AG09309 (cell line): ENCODE measurements at regions not wholly inside any gene's neighbourhood (a gene's known extent, or its start where the extent isn't known, plus 50 kb on each side); places are given as distances from the start of the nearest gene placed in this dataset.

Source experiments
- DNase-seq: peaks from one replicate; pipeline ENCODE4 v3.0.0-alpha.2; 2010; ENCODE audit warnings: low read depth
- H3K4me3 ChIP-seq: 2 replicates; pipeline ENCODE4 v1.5.1; 2011; ENCODE audit warnings: mild to moderate bottlenecking, low read depth, low read length, moderate library complexity; ENCODE audit not compliant: control insufficient read depth
- TF ChIP-seq, protein P1 (sequence below): IDR thresholded peaks from 2 replicates; pipeline ENCODE4 v1.5.1; 2011; ENCODE audit warnings: mild to moderate bottlenecking, low read depth, low read length, inconsistent platforms; ENCODE audit not compliant: insufficient read depth, control insufficient read depth; ENCODE audit errors: missing control alignments

DNA sequence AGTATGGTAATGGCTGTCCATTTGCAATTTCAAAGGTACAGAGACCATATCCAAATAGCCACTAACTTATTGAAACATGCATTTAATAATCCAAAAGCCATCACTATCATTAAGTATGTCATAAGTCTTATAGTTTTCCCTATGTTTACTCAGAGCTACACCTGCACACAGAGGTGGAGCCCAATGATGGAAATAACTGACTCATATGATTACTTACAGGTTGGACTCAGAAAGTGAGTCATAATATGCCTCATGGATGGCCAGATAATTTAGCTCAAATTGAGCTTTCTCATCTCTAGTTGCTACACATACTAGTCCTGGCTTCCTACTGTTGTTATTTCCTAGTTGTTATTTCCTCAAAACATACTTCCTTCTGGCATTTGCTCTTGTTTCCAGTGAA lies 104.4 kb upstream of the KHDRBS2 start:
- H3K4me3 ChIP-seq: no peak overlapping the region
- TF ChIP-seq, protein P1, sequence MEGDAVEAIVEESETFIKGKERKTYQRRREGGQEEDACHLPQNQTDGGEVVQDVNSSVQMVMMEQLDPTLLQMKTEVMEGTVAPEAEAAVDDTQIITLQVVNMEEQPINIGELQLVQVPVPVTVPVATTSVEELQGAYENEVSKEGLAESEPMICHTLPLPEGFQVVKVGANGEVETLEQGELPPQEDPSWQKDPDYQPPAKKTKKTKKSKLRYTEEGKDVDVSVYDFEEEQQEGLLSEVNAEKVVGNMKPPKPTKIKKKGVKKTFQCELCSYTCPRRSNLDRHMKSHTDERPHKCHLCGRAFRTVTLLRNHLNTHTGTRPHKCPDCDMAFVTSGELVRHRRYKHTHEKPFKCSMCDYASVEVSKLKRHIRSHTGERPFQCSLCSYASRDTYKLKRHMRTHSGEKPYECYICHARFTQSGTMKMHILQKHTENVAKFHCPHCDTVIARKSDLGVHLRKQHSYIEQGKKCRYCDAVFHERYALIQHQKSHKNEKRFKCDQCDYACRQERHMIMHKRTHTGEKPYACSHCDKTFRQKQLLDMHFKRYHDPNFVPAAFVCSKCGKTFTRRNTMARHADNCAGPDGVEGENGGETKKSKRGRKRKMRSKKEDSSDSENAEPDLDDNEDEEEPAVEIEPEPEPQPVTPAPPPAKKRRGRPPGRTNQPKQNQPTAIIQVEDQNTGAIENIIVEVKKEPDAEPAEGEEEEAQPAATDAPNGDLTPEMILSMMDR: no peak
- DNase-seq: no peak

DNA sequence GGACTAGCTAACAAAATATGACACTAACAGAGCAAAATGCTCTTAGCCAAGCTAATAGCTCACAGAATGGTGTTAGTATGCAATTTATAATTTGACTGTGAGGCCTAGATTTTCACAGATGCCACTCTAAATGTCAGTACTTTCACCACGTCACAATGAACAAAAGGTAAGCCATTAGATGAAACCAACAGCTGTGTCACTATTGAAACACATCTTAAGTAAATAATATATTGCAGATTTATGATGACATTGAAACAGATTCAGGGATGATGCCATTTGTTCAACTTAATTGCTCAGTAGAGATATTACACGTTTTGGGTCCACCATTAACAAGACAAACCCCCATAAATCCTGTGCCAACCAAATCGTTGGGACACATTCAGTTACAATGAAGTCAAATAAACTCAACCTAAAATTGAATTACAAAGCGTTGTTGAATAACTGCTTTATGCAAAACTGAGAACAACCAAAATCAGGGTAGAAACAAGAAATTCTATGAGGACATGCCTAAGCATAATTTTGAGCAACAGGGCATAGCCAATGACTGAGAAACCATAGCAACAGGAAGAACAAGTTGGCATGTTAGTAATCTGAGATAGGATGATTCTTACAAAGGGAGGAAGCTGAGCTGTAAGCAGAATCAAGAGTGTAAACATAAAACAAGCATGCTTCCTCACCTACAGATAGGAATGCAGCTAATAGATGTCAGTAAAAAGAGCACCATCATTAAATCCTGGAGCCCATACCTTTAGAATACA lies 85.6 kb upstream of the KHDRBS2 start:
- TF ChIP-seq, protein P1: no peak
- no peak overlapping the region for H3K4me3 ChIP-seq
- DNase-seq: no peak

DNA sequence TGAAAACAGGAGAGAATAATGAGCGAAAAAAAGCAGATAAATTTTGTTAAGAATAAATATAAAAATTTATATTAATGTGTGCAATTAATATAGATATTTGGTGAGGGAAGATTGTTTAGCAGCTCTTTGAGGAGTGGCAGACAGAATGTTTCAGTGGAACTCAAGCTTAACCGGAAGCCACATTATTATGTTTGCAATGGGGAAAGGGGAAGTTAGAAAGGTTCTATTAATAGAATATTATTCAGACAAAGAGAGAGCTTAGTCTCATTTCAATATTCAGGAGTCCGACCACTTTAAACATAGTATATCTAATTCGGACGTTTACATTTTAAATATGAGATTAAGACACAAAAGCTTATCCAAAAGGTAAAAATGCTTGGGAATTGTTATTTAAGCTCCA lies 81.6 kb upstream of the KHDRBS2 start:
- TF ChIP-seq, protein P1: no peak
- no peak for DNase-seq
- no peak overlapping the region for H3K4me3 ChIP-seq

DNA sequence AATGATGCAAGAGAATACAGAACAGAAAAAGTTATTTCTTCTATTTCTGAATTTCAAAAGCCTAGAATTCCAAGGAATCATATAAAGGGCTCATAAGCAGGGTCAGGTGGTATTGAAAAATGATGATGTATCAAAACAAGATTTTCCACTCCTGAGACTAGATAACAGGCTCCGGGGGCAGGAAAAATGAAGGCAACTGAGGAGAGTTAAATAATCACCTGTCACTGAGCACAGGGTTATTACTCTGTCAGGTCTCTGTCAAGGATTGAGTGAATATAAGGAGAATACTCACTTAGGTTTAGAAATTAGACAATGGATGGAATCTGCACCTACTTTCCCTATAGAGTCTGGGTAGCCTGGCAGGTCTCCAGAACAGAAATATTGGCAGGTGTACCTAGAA lies 76.1 kb upstream of the KHDRBS2 start:
- H3K4me3 ChIP-seq: no peak overlapping the region
- TF ChIP-seq, protein P1: no peak
- DNase-seq: no peak

DNA sequence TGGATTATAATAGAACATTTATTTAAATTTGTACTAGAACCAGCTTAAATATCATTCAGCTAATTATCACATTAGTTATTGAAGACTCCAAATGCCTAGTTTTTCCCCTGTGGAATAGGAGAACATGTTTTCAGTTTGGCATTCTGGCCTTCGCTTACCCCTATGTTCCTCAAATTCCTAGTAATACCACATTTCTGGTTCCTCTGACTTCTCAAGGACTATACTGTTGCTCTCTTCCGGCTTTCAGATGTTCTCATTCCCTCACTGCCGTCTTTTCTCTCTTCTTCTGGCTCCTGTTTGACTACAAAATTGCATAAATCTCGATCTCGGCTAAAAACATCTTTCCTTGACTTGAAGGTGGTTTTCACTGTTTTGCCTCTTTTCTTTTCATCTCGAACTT lies 71.8 kb upstream of the KHDRBS2 start:
- TF ChIP-seq, protein P1: no peak
- no peak overlapping the region for H3K4me3 ChIP-seq
- DNase-seq: no peak

DNA sequence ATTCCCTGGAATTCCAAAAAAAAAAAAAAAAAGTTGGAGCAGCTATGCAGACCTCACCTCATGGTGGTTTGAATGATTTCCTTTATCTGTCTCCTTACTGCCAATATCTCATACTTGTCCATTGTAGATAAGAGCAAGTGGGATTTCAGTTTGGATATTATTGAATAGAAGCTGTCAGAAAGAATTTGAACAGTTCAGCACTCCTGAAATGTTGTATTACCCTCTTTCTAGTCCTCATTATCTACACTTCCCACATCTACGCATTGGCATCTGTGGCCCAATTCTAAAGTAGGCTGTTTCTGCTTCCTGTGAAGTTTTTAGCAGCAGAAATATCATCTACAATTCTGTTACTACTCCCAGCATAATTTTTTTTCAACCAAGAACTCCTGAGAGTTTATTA lies 68.2 kb upstream of the KHDRBS2 start:
- H3K4me3 ChIP-seq: no peak overlapping the region
- TF ChIP-seq, protein P1: no peak
- DNase-seq: no peak
